ENCODE measurements at regions not wholly inside any gene's neighbourhood (a gene's known extent, or its start where the extent isn't known, plus 50 kb on each side); places are given as distances from the start of the nearest gene placed in this dataset.

DNA sequence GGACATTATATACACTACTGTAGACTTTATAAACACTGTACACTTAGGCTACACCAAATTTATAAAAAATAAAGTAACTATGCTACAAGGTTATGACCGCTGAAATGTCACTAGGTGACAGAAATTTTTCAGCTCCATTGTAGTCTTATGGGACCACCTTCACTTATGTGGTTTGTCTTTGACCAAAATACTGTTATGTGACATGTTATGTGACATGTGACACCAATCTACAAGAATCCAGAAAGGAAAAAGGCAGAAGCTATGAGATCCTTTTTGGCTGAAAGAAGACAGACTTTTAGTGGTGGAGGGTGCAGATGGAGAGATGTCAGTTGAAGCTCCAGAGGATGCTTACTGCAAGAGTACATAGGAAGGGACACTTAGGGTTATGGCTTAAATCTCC, 1378.4 kb upstream of the TENM4 start:
- DNase-seq: no peak

GRCh38 chr11:80816966-80817365, 1376.1 kb upstream of the TENM4 start:
- no peak for DNase-seq

GRCh38 chr11:80816454-80816847, 1375.6 kb upstream of the TENM4 start:
- no peak for DNase-seq

DNA sequence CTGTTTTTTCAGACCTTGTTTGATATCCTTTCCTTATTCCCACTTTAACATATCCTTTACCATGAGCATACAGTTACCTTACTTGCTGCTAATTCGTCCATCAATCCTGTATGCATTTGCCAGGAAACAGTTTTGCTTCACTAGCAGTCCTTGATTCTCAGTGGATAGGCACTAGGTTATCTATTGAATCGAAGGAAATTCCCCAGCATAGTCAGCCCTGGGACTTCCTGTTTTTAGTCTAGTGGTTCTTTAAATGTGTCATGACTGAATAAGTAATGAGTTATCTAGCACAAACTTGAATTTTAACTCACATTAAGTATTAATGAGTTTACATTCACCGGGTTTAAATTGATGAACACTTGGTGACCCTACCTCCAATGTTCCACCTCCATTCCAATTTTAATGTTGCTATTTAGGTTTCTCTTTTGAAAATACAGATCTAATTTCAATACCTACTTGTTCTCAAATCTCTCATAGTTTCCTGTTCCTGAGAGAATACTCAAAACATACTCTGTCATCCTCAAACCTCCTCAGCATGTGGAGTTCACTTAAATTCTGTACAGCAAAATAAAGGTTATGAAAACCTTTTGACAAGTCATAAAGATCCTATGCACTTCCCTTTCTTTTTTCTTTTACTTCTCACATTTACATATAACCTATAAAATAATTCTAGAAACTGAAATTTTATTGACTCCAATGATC, 1375.1 kb upstream of the TENM4 start:
- no peak for DNase-seq

GRCh38 chr11:80814813-80815212, 1374.0 kb upstream of the TENM4 start:
- no peak for DNase-seq

DNA sequence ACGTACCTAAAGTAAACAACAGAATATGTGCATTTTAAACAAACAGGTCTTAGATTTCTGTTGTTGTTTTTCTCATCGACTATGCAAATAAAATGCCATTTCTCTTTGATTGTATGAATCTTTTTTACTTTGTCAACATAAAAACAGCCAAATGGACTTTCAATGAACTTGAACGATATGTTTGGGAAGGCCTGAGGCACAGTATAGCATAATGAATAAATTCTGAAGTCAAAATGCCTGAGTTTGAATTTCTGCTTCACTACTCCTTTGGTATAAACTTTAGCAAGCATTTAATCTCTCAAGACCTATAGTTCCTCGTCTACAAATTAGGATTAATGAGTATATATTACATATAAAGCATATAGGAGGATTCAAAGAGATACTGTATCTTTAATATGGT, 1369.9 kb upstream of the TENM4 start:
- DNase-seq: no peak

GRCh38 chr11:80798174-80798573, 1357.3 kb upstream of the TENM4 start:
- no peak for DNase-seq

DNA sequence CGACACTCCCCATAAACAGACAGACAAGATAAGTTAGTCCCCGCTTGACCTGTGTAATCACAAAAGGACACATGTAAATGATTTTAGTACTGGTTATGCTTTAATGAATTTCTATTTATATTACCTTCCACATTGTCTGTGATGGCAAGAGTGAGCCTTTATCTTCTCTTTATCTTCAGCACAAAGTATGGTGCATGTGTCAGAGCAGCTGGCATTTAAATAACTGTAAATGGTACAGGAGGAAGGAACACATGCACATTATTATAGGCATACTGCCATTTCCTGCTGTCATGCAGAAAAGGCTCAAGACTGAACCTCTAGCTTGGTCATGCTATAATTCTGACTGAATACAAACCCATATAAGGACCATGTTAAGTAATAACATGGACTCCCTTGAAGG, 1342.7 kb upstream of the TENM4 start:
- DNase-seq: no peak

GRCh38 chr11:80782135-80782885, 1341.5 kb upstream of the TENM4 start:
- no peak for DNase-seq

DNA sequence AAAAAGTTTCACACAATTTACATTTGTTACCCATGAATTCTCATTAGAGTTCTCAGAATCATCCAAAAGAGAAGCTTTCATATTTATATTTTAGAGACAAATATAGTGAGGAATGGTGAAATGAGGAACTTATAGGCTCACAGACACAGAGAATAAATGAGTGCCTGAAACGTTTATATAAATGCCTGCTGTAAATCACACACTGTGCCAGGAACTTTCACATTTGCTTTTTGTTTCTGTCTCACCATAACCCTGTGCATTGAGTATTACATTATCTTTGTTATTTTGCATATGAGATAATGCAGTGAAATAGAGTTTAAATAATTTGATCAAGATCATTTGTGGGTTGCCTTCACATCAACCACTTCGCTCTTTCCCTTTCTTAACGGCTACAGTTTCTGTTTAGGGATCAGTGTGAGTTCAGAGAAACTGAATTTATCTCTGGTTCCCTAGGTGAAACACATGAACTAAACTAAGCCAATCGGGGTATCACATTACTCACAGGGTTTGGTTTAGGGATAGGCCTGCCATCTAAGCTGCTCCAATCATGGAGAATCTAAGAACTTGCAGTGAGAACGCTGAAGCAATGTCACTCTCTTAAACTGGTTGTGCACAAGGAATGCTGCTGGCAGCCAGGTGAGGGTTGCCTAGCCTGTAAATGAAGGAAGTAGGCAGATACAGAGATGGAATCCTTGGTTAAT, 1339.2 kb upstream of the TENM4 start:
- no peak for DNase-seq

DNA sequence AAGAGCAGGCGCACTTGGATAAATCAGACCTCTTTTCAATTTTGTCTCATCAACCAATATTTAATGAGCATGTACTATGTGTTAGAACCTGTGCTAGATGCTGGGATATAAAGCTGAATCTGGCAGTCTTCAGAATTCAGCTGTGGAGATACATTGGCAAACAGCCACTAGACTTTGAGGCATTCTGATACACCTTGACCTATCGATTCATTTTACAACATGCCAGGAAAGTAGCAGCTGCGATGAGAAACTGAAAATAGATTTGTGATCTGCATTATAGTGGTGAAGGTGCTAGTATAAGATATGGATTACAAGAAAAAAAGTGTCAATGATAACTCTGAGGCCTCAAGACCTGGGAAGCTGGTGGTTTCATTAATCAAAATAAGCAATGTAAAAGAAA, 1338.1 kb upstream of the TENM4 start:
- DNase-seq: no peak

DNA sequence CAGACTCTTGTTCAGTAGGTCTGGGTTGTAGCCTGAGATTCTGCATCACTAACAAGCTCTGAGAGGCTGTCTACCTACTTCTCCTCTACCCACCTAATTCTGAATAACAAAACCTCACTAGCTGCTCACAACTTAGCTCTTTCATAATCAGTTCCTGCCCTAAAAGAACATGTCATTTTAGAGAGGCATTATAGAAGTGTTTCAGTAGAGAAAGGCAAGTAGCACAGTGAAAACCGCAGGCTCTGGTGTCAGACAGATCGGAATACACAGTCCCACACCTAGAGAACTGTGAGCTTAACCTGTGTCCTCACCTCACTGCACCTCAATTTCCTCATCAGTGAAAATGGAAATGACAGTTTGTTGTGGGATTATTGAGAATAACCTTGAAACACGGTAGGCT, 1337.6 kb upstream of the TENM4 start:
- no peak for DNase-seq

DNA sequence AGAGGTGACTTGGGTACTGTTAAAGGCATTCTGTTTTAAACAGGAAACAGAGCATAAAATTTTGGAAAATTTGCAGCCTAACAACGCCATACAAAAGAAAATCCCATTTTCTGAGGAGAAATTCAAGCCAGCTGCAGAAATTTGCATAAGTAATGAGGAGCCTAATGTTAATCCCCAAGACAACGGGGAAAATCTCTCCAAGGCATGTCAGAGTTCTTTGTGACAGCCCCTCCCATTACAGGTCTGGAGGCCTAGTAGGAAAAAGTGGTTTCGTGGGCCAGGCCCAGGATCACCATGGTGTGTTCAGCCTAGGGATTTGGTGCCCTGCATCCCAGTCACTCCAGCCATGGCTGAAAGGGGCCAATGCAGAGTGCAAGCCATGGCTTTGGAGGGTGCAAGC, 1333.1 kb upstream of the TENM4 start:
- no peak for DNase-seq

DNA sequence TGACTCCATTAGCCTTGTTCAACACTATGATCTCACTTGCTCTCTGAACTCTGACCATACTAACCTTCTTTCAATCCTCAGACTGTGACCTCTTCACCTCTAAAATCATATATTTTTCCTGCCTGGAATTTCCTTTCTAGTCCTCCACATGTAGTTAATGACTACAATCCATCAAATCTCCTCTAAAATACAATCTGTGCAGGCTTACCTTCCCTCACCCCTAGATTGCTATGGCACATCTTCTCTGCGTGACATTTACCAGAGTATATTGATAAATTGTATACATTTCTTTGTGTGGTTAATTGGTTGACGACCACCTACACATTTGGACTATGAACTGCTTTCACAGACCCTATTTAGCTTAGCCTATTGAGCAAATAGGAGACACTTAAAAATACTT, 1330.2 kb upstream of the TENM4 start:
- no peak for DNase-seq

DNA sequence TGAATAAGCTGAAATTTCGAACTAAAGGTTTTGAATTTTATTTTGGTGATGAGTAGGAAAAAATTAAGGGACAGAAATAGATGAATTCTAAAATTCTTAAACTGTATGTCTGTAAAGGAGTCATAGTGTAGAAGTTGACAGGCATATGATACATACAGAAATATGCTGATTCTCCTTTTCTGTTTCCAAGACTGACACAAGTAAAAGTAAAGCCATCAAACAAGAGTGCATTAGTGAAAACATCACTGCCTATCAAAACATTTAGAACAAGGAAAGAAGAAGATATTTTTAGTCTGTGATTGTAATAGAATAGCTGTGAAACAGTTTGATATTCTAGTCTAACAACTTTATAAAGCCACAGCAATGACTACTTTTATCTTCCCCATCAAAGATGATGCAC, 1318.0 kb upstream of the TENM4 start:
- DNase-seq: no peak

DNA sequence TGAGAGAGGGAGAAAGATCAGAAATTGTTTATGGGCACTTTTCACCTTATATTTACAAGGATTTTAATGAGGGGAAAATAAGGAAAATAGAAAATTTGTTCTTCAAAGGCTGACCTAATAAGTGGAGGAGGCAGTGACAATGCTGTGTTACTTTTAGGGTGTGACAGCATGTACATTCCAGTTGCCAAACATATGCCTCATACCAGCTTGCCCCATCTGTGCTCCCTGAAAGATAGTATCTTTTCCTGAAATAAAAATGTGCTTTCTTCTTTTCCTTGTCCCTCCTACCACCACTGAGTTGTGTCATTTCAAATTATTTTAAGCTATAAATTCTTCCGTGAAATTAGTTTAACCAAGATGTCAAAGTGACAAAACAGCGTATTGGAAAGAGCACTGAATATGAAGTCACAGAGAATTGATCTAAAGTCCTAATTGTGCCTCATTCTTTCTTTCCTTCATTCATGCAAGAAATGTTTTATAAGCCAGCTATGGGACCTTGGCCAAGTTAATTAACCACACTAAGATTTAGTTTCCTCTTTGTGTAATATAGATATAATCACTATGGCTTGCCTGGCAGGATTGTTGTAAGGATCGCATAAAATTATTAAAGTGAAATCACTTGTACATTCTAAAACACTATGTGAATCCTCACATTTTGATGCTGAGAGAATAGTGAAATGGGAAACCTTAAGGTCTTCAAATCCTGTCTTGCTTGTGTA, 1307.5 kb upstream of the TENM4 start:
- DNase-seq: no peak

- no peak for DNase-seq
Observed at GRCh38 chr11:80746300-80746699, 1305.5 kb upstream of the TENM4 start.

- no peak for DNase-seq
Observed at GRCh38 chr11:80745416-80745815, 1304.6 kb upstream of the TENM4 start.

- no peak for DNase-seq
Observed at GRCh38 chr11:80733790-80734189, 1293.0 kb upstream of the TENM4 start.

- DNase-seq: no peak
Observed at GRCh38 chr11:80733361-80733760, 1292.5 kb upstream of the TENM4 start.

GRCh38 chr11:80727315-80727714, 1286.5 kb upstream of the TENM4 start:
- peak; percentile 1 for DNase-seq

DNA sequence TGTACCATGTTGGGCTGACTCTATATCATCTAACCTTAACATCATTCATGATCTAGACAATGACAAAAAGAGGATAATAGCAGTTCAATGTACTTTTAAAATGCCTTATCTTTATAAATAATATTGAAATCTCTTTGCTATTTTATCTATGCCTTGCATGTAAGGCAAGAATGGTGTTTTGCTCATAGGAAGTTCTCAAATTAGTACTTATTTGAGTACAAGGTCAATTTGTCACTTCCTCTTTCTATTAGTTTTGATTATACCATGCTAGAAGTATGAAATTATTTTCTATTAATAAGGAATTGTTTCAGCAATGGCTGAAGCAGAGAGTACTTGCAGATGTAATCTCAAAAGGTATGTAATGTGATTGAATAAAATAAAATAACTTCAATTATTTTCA, 1285.4 kb upstream of the TENM4 start:
- DNase-seq: no peak

DNA sequence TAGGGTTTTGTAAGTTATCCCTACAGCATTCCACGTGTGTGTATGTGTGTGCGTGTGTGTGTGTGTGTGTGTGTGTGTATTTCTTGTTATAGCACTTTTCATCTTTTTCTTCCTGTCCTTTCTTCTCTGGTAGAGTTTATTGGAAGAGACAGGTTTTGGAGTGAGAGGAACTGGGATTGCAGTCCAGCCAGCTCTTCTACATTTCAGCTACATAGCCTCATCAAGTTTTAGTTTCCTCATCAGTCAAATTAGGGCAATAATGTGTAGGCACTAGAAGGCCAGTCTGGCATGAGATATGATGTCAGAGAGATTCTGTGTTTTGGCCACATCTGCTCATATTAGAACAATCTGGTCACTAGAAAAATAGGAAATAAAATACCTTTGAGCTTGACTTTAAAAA, 1283.5 kb upstream of the TENM4 start:
- DNase-seq: no peak

DNA sequence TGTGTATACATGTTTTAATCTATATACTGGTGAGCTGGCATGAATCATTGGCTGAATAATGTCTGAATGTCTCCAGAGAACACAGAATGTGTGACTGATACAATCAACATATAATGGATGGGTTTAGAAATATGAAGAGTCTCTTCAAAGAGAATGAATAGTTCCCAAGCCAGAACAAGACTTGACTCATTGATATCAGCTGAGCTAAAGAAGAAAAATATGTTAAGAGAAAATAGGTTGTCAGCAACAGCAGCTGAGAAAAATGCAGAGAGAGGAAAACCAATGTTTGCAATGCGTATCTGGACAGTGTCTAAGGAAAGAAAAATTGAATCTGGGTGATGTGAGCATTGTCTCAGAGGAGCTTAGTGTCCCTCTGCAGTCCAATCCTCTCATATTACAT, 1281.8 kb upstream of the TENM4 start:
- DNase-seq: no peak

Data from NCI-H510A treated with DMSO at 0.1 percent for 48 hours (cell line).